NOMO-1 treated with dmso at 0.1 percent for 144 hours (cell line): ENCODE measurements at regions not wholly inside any gene's neighbourhood (a gene's known extent, or its start where the extent isn't known, plus 50 kb on each side); places are given as distances from the start of the nearest gene placed in this dataset.

Experiments used
- DNase-seq: peaks from one replicate; lab custom pipeline; 2025; ENCODE audit not compliant: unreplicated experiment; lab: John Stamatoyannopoulos, UW

- DNase-seq = no peak
Observed at GRCh38 chr2:129299756-129300155, 679.7 kb upstream of the RAB6C start.

- no peak for DNase-seq
Observed at GRCh38 chr2:129300456-129300855, 679.0 kb upstream of the RAB6C start.

- no peak for DNase-seq
Observed at GRCh38 chr2:129301431-129301913, 678.0 kb upstream of the RAB6C start.

DNA sequence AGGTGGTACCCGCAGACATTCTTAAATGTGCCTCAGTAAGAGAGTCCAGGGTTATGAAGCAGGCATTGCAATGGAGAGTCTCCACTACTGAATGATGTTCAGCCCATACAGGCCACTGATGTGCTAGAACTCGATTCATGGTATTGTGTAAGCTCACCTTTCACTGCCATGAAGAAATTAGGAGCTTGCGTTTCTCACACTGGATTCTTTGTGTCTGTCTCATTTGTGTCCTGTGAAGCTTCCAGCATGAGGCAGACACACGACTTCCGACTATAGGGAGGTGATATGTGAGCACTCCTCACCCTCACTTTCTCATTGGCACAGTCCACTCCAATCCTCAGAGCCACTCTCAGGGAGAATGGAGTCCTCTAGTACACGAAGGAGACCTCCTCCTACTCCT is 677.4 kb upstream of the RAB6C start:
- no peak for DNase-seq

- no peak for DNase-seq
Observed at GRCh38 chr2:129302561-129303183, 676.8 kb upstream of the RAB6C start.

GRCh38 chr2:129314120-129314519 is 665.3 kb upstream of the RAB6C start:
- no peak for DNase-seq

GRCh38 chr2:129318581-129319421 is 660.7 kb upstream of the RAB6C start:
- no peak for DNase-seq

GRCh38 chr2:129319422-129319717 is 660.1 kb upstream of the RAB6C start:
- DNase-seq = no peak

DNA sequence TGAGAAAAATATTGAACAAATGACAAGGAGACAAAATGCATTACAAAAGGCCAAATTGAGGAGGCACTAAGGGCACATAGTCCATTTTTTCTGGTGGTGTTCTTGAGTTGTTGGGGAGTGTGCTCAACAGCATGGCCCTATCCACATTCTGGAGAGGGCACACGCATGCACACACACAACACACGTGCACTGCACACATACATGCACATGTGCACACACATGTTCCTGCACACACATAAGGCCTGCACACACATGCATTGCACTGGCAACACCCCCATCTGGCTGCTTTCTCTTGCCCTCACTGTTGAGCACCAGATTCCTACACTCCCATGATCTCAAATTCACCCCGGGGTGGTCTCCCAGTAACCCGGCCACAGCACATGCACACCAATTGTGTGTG is 659.2 kb upstream of the RAB6C start:
- no peak for DNase-seq

DNA sequence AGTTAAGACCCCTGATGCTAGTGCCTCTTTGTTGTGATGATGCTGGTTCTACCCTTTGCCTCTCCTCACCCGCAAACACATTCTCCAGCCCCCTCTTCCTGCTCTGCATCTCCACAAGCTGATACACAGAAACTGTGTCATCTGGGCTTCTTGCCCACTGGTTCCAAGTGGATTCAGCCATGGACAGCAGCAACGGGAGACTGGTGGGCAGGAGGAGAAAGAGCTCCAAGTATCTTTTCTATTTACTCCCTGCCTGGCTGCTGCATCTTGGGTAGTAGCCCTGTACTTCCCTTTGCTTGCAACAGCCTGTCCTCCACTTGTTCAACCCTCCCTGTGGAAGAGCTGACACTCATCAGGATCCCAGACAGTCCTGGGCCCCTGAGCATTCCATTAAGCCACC is 655.1 kb upstream of the RAB6C start:
- DNase-seq = no peak

- DNase-seq = no peak
Observed at GRCh38 chr2:129325151-129325550, 654.3 kb upstream of the RAB6C start.

- no peak for DNase-seq
Observed at GRCh38 chr2:129329574-129329973, 649.9 kb upstream of the RAB6C start.

GRCh38 chr2:129330504-129330903 is 649.0 kb upstream of the RAB6C start:
- no peak for DNase-seq

- DNase-seq = no peak
Observed at GRCh38 chr2:129331638-129332037, 647.8 kb upstream of the RAB6C start.

DNA sequence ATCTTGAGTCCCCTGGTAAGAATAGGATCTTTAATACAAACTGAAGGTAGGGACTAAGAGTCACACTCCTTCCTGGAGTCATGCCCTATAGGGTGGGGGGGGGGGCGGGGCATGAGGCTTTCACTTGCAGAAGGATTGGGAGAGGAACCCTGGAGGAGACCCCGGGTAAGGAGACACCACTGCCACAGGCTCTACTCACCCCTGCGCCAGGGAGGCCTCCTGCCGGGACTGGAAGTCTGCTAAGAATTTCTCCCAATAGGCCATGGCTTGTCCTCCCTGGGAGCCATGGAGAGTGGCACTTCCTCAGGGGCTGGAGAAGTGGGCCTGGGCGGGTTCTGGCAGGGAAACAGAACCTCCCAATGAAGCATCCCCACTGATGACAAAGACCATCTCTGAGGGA is 645.3 kb upstream of the RAB6C start:
- DNase-seq = no peak

GRCh38 chr2:129334696-129335410 is 644.6 kb upstream of the RAB6C start:
- DNase-seq = no peak

- DNase-seq = no peak
Observed at GRCh38 chr2:129336276-129336675, 643.2 kb upstream of the RAB6C start.

DNA sequence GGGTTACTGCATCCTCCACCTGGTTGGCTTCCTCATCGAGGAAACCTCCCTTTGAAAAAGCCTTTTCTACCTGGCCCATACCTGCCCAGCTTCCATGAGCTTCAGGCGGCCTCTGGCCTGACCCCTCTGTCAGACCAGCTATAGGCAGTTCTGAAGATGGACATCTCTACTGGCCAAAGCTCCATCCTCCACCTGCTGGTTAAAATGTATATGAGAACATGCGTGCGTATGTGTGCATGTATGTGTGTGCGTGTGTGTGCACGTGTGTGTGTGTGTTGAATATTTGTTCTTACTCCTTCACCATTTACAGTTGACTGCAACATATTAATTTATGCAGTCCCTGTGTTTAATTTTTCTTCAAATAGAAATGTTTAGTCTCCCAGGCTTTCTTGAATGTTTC is 642.4 kb upstream of the RAB6C start:
- no peak for DNase-seq

GRCh38 chr2:129345540-129345939 is 633.9 kb upstream of the RAB6C start:
- no peak for DNase-seq

DNA sequence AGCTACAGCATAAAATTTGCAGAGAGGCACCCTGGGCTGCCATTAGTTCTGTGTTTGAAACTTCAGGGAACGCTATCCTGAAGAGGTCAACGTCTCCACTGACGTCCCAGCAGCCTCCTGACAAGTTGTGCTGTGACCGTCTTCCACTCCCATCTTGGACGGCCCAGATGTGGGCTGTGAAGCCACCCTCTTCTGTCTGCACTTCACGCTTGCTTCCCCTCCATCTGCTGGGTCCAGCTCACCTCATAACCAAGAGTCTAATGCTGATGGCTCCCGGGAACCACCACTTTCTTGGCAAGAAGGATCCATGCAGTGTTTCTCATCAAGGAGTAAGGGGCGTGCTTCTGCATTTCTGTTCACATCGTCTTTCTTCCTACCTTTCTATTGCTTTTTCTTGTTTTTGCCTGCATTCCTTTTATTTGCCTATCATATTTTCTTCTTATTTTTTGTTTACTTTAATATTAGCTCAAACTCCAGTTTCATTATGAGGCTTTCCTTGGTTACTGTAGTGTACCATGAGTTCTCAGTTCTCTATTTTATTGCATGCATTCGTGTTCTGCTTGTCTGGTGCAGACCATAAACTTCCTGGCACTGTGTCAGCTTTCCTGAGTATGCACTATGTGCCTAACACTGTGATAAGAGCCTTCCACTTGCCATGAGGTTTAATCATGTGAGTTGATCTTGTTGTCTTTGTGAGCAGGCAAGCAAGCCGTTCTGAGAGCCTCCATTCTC is 631.8 kb upstream of the RAB6C start:
- DNase-seq = no peak

GRCh38 chr2:129354631-129355030 is 624.8 kb upstream of the RAB6C start:
- no peak for DNase-seq
